LNCAP (cell line): ENCODE measurements at regions not wholly inside any gene's neighbourhood (a gene's known extent, or its start where the extent isn't known, plus 50 kb on each side); places are given as distances from the start of the nearest gene placed in this dataset.

Experiments
- CTCF ChIP-seq: fragments of 450-650 bp; IDR thresholded peaks from 2 replicates; pipeline ENCODE4 v1.5.1; 2017; ENCODE audit warnings: mild to moderate bottlenecking

- TF ChIP-seq CTCF: no peak
These were observed 103.1 kb downstream of the RAP2A start for GRCh38 chr13:97537110-97537509.

DNA sequence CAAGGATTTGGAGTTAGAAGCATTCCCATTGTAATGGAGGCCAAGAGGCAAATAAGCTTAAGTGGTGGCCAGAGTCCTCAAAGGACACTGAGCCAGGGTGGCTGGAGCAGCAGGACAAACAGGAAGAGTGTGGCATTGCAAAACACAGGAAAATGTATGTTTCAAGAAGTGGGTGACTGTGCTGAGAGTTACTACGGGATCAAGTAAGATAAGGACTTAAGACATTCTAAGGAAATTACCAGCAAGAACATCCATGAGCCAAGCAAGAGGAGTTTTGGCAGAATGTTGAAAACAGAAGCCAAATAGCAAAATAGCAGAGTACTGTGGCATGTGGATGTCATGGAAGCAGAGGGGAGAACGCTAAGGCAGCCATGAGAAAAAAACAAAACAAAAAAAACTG is 104.2 kb downstream of the RAP2A start:
- no peak for TF ChIP-seq CTCF

DNA sequence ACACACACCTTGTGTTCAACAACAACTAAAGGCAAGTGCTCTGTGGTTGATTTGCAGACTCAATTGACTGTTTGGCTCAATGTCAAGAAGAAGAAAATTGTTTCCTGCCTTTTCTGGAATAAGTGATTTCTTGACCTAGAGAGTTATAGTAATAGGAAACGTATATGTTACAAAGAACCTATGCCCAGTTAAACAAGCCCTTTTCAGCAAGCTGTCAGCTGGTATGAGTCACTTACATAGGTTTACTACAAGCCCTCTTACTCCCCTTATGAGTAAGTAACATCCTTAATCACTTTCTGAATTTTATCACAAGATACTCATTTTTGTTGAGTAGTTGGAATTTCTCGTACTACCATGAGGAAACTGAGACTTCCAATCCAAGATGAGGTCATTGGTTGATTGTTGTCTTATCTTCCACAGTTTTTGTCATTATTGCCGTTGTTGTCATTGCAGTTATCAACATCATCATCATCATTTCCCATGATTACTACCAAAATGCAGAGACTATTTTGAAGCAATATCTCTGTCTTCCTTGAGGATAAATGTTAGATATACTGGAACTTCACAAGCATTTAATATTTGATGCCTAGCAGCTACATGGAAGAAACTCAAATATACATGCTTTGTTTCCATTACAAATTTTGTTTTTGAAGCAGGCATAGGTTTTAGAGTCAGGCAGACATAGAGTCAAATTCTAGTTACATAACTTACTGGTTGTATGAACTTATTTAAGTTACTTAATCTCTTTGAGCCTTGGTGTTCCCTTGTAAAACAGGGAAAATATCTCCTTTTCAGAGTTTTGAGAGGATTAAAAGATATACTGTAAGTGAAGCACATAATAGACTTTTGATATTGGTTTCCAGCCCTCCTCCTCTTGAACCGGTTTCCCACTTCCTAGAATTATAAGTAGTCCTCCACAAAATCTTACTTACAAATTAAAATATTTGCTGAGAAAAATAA is 106.0 kb downstream of the RAP2A start:
- no peak for TF ChIP-seq CTCF

- no peak for TF ChIP-seq CTCF
These were observed 106.7 kb downstream of the RAP2A start for GRCh38 chr13:97540696-97541095.

DNA sequence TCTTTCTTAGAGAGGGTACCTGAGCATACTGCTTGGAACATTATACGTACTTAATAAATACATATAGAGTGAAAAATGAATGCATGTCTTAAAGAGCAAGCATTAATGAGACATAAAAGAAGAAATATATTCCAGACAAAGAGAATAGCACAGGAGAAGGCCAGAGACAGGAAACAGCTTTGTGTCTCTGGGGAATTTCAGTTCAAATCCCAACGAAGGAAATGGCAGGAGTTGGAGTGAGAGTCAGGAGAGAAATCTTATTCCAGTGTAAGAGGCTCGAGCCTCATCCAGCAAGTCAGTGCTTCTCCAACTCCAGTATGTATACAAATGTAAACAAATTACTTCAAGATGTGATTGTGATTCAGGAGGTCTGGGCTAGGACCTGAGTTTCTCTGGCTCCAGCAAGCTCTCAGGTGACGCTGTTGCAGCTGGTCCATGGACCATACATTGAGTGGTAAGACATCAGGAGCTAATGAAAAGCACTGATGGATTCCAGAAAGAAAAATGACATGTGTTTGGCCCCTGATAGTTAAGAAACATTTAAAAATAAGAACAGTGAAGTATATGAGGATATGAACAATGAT is 108.2 kb downstream of the RAP2A start:
- no peak for TF ChIP-seq CTCF

DNA sequence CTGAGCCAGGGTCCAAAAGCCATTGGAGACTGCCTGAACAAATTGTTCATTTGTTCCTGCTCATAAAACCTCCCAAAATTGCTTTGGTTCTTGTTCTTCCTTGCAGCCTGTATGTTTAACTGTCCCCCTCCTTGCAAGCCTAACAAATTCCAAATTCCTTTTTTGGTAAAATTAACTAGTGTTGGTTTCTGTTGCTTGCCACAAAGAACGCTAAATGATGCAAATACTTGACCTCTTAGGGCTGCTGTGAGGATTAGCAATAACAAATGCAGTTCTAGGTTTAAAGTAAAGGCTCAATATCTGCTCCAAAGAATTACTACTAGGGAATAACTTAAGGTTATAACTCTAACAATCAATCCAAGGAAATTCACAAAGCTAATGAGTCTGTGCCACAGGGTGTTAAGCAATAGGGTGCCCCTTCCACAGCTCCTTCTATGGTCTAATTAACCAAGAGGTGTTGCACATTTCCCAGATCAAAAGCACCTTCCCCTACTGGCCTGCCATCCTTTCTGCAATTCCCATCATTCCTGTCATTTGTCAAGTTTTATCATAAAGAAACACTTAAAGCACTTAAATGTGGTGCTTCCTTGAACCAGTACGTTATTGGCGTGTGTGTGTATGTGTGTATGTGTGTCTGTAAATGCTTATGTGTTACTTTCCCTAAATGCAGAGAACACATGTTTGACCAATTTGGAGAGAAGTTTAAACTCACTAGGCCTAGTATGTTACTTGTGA is 110.2 kb downstream of the RAP2A start:
- TF ChIP-seq CTCF: no peak

GRCh38 chr13:97548138-97548537 is 114.2 kb downstream of the RAP2A start:
- TF ChIP-seq CTCF: no peak
